ENCODE measurements at regions not wholly inside any gene's neighbourhood (a gene's known extent, or its start where the extent isn't known, plus 50 kb on each side); places are given as distances from the start of the nearest gene placed in this dataset.
"Not testable (repeated sequence)": the region's sequence is repeated elsewhere in the genome, so short reads cannot be mapped to it uniquely, and the experiment has no call there.

DNA sequence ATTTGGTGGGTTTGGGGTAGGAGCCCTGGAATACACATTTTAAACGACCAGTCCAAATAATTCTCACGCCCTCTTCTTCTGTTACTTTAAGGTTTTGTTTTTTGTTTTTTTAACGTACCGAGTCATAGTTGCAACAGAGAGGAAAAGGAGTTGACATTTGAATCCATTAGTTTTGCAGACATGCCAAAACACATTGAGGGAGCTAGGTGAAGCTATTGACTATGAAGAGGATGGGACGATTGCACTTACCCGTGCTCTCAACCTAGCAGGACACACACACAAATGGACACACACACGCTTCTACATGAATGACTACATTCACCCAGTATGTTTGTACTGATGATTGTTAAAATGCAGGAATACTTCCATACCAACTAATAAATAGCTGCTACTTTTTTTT is 54.3 kb upstream of the CIT start:
- TF ChIP-seq, protein P1, sequence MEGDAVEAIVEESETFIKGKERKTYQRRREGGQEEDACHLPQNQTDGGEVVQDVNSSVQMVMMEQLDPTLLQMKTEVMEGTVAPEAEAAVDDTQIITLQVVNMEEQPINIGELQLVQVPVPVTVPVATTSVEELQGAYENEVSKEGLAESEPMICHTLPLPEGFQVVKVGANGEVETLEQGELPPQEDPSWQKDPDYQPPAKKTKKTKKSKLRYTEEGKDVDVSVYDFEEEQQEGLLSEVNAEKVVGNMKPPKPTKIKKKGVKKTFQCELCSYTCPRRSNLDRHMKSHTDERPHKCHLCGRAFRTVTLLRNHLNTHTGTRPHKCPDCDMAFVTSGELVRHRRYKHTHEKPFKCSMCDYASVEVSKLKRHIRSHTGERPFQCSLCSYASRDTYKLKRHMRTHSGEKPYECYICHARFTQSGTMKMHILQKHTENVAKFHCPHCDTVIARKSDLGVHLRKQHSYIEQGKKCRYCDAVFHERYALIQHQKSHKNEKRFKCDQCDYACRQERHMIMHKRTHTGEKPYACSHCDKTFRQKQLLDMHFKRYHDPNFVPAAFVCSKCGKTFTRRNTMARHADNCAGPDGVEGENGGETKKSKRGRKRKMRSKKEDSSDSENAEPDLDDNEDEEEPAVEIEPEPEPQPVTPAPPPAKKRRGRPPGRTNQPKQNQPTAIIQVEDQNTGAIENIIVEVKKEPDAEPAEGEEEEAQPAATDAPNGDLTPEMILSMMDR (IDR thresholded peaks at IDR 0.05; ENCODE audit: insufficient read depth, low read length): no peak
- no peak for DNase-seq (ENCODE audit: low read depth)

DNA sequence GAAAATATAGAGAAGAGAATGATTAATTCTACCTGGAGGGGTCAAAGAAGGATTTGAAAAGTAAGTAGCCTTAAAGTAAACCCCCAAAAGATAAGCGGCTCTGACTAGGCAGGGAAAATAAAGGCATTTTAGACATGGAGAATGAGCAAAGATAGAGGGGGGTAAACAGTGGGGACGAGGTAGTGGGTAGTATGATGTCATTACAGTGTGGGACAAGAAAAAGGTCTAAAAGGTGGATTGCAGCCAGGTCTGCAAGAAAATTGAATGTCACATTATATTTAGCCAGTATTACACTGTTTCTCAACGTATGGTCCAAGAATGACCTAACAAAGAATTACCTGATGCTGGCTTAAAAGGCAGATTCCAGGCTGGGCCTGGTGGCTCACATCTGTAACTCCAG is 55.8 kb upstream of the CIT start:
- TF ChIP-seq, protein P1 (IDR thresholded peaks at IDR 0.05; ENCODE audit: insufficient read depth, low read length): no peak
- DNase-seq (ENCODE audit: low read depth): no peak
- H3K4me3 ChIP-seq (ENCODE audit: low read depth, low read length): no peak overlapping the region

More for the DNA sequence above, 54.3 kb upstream of the CIT start:
- no peak overlapping the region for H3K4me3 ChIP-seq (ENCODE audit: low read depth, low read length)

DNA sequence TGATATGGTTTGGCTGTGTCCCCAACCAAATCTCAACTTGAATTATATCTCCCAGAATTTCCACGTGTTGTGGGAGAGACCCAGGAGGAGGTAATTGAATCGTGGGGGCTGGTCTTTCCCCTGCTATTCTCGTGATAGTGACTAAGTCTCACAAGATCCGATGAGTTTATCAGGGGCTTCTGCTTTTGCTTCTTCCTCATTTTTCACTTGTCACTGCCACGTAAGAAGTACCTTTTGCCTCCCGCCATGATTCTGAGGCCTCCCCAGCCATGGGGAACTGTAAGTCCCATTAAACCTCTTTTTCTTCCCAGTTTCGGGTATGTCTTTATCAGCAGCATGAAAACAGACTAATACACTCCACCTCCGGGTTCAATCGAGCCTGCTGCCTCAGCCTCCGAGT is 54.3 kb upstream of the BICDL1 start:
- H3K4me3 ChIP-seq (ENCODE audit: low read depth, low read length); DNase-seq (ENCODE audit: low read depth): not testable (repeated sequence)

DNA sequence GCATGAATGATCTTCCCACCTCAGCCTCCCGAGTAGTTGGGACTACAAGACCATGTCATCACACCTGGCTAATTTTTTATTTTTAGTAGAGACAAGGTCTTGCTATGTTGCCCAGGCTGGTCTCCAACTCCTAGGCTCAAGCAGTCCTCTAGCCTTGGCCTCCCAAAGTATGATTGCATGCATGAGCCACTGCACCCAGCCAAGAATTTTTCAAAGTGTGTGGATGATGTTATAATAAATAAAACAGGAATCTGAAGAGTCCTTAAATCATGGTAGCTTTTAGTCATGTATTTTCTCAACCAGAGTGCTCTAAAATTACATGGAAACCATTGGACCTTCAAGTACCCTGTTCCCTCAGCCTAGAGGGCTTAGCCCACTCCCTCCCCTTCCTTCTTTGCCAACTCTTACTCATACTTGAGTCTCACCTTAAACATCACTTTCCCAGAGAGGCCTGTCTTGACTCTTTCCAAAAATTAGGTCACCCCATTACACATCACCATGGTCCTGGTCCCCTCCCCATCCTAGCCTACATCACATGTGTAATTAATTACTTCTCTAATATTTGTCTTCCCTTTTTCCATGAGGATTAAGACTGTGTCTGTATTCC is 52.2 kb upstream of the BICDL1 start:
- no peak for DNase-seq (ENCODE audit: low read depth)
- no peak overlapping the region for H3K4me3 ChIP-seq (ENCODE audit: low read depth, low read length)
- TF ChIP-seq, protein P1 (IDR thresholded peaks at IDR 0.05; ENCODE audit: insufficient read depth, low read length): no peak

DNA sequence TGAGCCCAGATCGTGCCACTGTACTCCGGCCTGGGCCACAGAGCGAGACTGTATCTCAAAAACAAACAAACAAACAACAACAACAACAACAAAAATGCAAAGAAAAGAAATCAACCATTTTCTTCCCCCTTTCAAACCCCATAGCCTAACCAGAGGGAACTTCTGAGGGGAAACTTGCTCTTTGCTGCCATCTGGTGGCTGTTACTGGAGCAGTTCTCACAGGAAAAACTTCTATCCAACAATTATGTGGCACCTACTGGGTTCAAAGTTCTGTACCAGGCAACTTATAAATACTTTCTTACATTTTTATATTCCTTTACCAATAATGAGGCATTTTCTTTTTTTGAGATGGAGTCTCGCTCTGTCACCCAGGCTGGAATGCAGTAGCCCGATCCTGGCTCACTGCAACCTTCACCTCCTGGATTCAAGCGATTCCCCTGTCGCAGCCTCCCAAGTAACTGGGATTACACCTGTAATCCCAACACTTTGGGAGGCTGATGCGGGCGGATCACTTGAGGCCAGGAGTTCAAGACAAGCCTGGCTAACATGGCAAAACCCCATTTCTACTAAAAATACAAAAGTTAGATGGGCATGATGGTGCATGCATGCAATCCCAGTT is 50.9 kb upstream of the BICDL1 start:
- TF ChIP-seq, protein P1 (IDR thresholded peaks at IDR 0.05; ENCODE audit: insufficient read depth, low read length): peak; percentile 90
- H3K4me3 ChIP-seq (ENCODE audit: low read depth, low read length): no peak overlapping the region
- DNase-seq (ENCODE audit: low read depth): peak; percentile 72
